ENCODE measurements at regions not wholly inside any gene's neighbourhood (a gene's known extent, or its start where the extent isn't known, plus 50 kb on each side); places are given as distances from the start of the nearest gene placed in this dataset.

DNA sequence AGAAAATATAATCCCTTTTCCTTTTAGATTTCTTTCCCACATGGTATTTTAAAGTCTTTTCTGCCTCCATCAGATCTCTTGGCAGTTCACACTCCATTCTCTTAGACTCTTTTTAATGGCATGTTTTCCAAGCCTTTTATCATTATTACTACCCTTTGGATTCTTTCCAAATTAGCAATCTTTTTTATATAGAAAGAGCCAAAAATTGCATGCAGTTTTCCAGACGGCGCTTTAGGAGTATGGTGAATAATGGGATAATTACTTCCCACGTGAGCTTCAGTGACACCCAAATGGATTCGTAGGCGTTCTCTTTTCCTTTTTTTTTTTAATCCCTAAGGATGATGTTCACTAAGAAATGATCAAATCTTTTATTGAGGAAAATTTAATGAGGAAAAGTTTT lies 354.8 kb upstream of the DNAJC19 start:
- no peak for TF ChIP-seq EZH2 (IDR thresholded peaks at IDR 0.05; ENCODE audit: borderline replicate concordance, low read depth, low read length, severe bottlenecking)
- TF ChIP-seq, protein P1, sequence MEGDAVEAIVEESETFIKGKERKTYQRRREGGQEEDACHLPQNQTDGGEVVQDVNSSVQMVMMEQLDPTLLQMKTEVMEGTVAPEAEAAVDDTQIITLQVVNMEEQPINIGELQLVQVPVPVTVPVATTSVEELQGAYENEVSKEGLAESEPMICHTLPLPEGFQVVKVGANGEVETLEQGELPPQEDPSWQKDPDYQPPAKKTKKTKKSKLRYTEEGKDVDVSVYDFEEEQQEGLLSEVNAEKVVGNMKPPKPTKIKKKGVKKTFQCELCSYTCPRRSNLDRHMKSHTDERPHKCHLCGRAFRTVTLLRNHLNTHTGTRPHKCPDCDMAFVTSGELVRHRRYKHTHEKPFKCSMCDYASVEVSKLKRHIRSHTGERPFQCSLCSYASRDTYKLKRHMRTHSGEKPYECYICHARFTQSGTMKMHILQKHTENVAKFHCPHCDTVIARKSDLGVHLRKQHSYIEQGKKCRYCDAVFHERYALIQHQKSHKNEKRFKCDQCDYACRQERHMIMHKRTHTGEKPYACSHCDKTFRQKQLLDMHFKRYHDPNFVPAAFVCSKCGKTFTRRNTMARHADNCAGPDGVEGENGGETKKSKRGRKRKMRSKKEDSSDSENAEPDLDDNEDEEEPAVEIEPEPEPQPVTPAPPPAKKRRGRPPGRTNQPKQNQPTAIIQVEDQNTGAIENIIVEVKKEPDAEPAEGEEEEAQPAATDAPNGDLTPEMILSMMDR (IDR thresholded peaks at IDR 0.05; ENCODE audit: borderline replicate concordance, extremely low read depth, low read length, poor library complexity, severe bottlenecking) = no peak
- no peak overlapping the region for H3K4me3 ChIP-seq (ENCODE audit: low read depth in 1 of 2, low read length in 2 of 2)
- no peaks in the 10 kb centered on the region for H3K9me3 ChIP-seq (ENCODE audit: insufficient read depth, low read length, severe bottlenecking)
- no peaks in the 10 kb centered on the region for H3K36me3 ChIP-seq (ENCODE audit: insufficient read depth, low read length)
- H3K4me2 ChIP-seq (ENCODE audit: insufficient read depth, low read length) = no peak overlapping the region
- H3K9ac ChIP-seq (ENCODE audit: low read depth, low read length) = no peak overlapping the region
- H3K27me3 ChIP-seq (ENCODE audit: insufficient read depth, low read length, poor library complexity) = no peaks in the 10 kb centered on the region
- H3K79me2 ChIP-seq (ENCODE audit: insufficient read depth, low read length) = no peaks in the 10 kb centered on the region
- no peak overlapping the region for H3K27ac ChIP-seq (ENCODE audit: low read length)
- ATAC-seq (ENCODE audit: insufficient read depth, low read depth) (no peak), DNase-seq (no peak)
- H3K4me1 ChIP-seq (ENCODE audit: insufficient read depth, low read length) = no peaks in the 10 kb centered on the region
- no peaks in the 10 kb centered on the region for H4K20me1 ChIP-seq (ENCODE audit: insufficient read depth, low read length)
- no peak overlapping the region for H2AFZ ChIP-seq (ENCODE audit: low read depth, low read length)

GRCh38 chr3:181336597-181336996 lies 347.1 kb upstream of the DNAJC19 start:
- no peaks in the 10 kb centered on the region for H3K4me1 ChIP-seq (ENCODE audit: insufficient read depth, low read length)
- no peak overlapping the region for H3K4me2 ChIP-seq (ENCODE audit: insufficient read depth, low read length)
- H3K9ac ChIP-seq (ENCODE audit: low read depth, low read length) = no peak overlapping the region
- TF ChIP-seq EZH2 (IDR thresholded peaks at IDR 0.05; ENCODE audit: borderline replicate concordance, low read depth, low read length, severe bottlenecking) = no peak
- TF ChIP-seq, protein P1 (IDR thresholded peaks at IDR 0.05; ENCODE audit: borderline replicate concordance, extremely low read depth, low read length, poor library complexity, severe bottlenecking) = no peak
- H2AFZ ChIP-seq (ENCODE audit: low read depth, low read length) = no peak overlapping the region
- H3K27ac ChIP-seq (ENCODE audit: low read length) = no peak overlapping the region
- no peaks in the 10 kb centered on the region for H3K27me3 ChIP-seq (ENCODE audit: insufficient read depth, low read length, poor library complexity)
- DNase-seq (no peak), ATAC-seq (ENCODE audit: insufficient read depth, low read depth) (no peak)
- H3K79me2 ChIP-seq (ENCODE audit: insufficient read depth, low read length) = no peaks in the 10 kb centered on the region
- H4K20me1 ChIP-seq (ENCODE audit: insufficient read depth, low read length) = no peaks in the 10 kb centered on the region
- H3K9me3 ChIP-seq (ENCODE audit: insufficient read depth, low read length, severe bottlenecking) = no peaks in the 10 kb centered on the region
- no peak overlapping the region for H3K4me3 ChIP-seq (ENCODE audit: low read depth in 1 of 2, low read length in 2 of 2)
- H3K36me3 ChIP-seq (ENCODE audit: insufficient read depth, low read length) = no peaks in the 10 kb centered on the region

DNA sequence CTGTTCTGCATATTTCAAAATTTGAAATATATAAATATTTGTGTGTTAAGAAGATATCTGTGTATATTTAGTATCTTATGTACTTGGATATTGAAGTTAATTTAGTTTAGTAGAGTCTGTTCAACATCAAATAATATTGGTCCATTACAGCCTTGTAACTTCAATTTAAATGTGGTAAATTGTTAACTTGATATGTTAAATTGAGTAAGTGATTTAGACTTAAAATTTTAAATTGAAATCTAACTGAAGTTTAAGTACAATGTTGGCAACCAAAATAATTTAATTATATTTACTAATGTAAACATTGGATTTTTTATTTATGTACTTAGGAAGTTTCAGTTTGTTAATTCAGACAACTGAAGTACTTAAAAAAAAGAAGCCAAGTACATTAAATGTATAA lies 343.9 kb upstream of the DNAJC19 start:
- H2AFZ ChIP-seq (ENCODE audit: low read depth, low read length) = no peak overlapping the region
- no peak overlapping the region for H3K4me3 ChIP-seq (ENCODE audit: low read depth in 1 of 2, low read length in 2 of 2)
- no peaks in the 10 kb centered on the region for H4K20me1 ChIP-seq (ENCODE audit: insufficient read depth, low read length)
- no peaks in the 10 kb centered on the region for H3K27me3 ChIP-seq (ENCODE audit: insufficient read depth, low read length, poor library complexity)
- no peaks in the 10 kb centered on the region for H3K9me3 ChIP-seq (ENCODE audit: insufficient read depth, low read length, severe bottlenecking)
- H3K79me2 ChIP-seq (ENCODE audit: insufficient read depth, low read length) = no peaks in the 10 kb centered on the region
- no peak overlapping the region for H3K4me2 ChIP-seq (ENCODE audit: insufficient read depth, low read length)
- H3K4me1 ChIP-seq (ENCODE audit: insufficient read depth, low read length) = no peaks in the 10 kb centered on the region
- TF ChIP-seq EZH2 (IDR thresholded peaks at IDR 0.05; ENCODE audit: borderline replicate concordance, low read depth, low read length, severe bottlenecking) = no peak
- TF ChIP-seq, protein P1 (IDR thresholded peaks at IDR 0.05; ENCODE audit: borderline replicate concordance, extremely low read depth, low read length, poor library complexity, severe bottlenecking) = no peak
- H3K36me3 ChIP-seq (ENCODE audit: insufficient read depth, low read length) = no peaks in the 10 kb centered on the region
- no peak overlapping the region for H3K27ac ChIP-seq (ENCODE audit: low read length)
- H3K9ac ChIP-seq (ENCODE audit: low read depth, low read length) = no peak overlapping the region
- DNase-seq (no peak), ATAC-seq (ENCODE audit: insufficient read depth, low read depth) (no peak)
